ENCODE measurements at regions not wholly inside any gene's neighbourhood (a gene's known extent, or its start where the extent isn't known, plus 50 kb on each side); places are given as distances from the start of the nearest gene placed in this dataset.

- DNase-seq (no peak), ATAC-seq (ENCODE audit: low FRiP score in 2 of 2) (no peak)
- Histone ChIP-seq H3K4me3 (no peak overlapping the region), H3K9me3 (no peaks in the 10 kb centered on the region), H3K4me1 (no peaks in the 10 kb centered on the region), H3K27me3 (no peaks in the 10 kb centered on the region), H3K36me3 (no peaks in the 10 kb centered on the region), H3K27ac (no peak overlapping the region)
- WGBS, 2 donors: 83 to 87% methylated on average over 3 of the region's 3 CpGs
- no peak for TF ChIP-seq POLR2A (IDR thresholded peaks at IDR 0.05)
- no peak for TF ChIP-seq EP300 (IDR thresholded peaks at IDR 0.05)
- TF ChIP-seq CTCF (IDR thresholded peaks at IDR 0.05): no peak
- no peak for TF ChIP-seq POLR2AphosphoS5 (IDR thresholded peaks at IDR 0.05)
Measured at GRCh38 chr13:111847964-111848363, 219.0 kb upstream of the SOX1 start.

GRCh38 chr13:111850458-111850857, 216.5 kb upstream of the SOX1 start:
- 74 to 79% methylated on average over 6 to 7 of the region's 7 CpGs for WGBS, 2 donors
- no peak overlapping the region for H3K27ac ChIP-seq
- no peaks in the 10 kb centered on the region for H3K36me3 ChIP-seq
- no peak for ATAC-seq (ENCODE audit: low FRiP score in 2 of 2)
- TF ChIP-seq CTCF (IDR thresholded peaks at IDR 0.05) (no peak), POLR2A (IDR thresholded peaks at IDR 0.05) (no peak), POLR2AphosphoS5 (IDR thresholded peaks at IDR 0.05) (no peak)
- H3K27me3 ChIP-seq: no peaks in the 10 kb centered on the region
- H3K4me3 ChIP-seq: no peak overlapping the region
- H3K4me1 ChIP-seq: no peaks in the 10 kb centered on the region
- H3K9me3 ChIP-seq: no peaks in the 10 kb centered on the region
- DNase-seq: no peak

DNA sequence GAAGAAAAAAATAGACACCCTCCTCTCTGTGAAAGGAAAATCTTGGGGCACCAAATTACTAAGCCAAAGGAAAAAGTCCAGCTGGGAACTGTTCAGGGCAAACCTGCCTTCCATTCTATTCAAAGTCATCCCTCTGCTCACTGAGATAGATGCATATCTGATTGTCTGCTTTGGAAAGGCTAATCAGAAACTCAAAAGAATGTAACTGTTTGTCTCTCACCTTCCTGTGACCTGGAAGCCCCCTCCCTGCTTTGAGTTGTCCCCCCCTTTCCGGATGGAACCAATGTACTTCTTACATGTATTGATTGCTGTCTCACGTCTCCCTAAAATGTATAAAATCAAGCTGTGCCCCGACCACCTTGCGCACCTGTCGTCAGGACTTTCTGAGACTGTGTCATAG, 216.0 kb upstream of the SOX1 start:
- TF ChIP-seq EP300 (IDR thresholded peaks at IDR 0.05): no peak
- TF ChIP-seq CTCF (IDR thresholded peaks at IDR 0.05): no peak
- TF ChIP-seq POLR2AphosphoS5 (IDR thresholded peaks at IDR 0.05): no peak
- no peak for TF ChIP-seq POLR2A (IDR thresholded peaks at IDR 0.05)
- no peak overlapping the region for H3K27ac ChIP-seq
- no peaks in the 10 kb centered on the region for H3K36me3 ChIP-seq
- 44 to 63% methylated on average over 5 of the region's 5 CpGs for WGBS, 2 donors
- no peaks in the 10 kb centered on the region for H3K4me1 ChIP-seq
- H3K27me3 ChIP-seq: no peaks in the 10 kb centered on the region
- no peak overlapping the region for H3K4me3 ChIP-seq
- no peak for ATAC-seq (ENCODE audit: low FRiP score in 2 of 2)
- DNase-seq: no peak
- no peaks in the 10 kb centered on the region for H3K9me3 ChIP-seq

DNA sequence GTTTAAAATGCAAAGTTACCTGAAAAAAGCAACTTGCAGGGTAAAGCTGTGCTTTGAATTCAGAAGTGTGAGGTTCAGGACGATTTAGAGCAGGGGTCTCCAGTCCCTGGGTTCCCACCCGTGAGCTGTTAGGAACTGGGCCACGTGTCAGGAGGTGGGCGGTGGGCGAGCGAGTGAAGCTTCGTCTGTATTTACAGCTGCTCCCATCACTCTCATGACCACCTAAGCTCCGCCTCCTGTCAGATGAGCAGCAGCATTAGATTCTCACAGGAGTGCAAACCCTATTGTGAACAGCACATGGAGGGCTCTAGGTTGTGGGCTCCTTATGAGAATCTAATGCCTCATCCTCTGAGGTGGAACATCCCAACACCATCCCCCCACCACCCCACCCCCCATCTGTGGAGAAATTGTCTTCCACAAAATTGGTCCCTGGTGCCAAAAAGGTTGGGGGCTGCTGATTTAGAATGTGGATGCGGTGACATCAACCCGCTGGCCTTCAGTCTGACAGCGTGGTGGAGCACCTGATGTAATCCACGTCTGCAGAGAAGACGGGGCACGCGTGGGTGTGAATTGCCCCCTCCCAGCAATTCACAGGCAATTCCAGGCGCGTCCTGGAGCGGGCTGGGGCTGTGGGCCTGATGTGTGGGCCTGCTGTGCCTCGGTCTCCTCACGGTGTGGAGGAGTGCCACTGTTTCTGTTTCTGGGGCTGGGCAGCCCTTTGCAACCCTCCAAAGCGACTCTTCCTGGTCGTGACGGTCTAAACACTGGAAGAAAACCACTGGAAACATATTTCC, 214.0 kb upstream of the SOX1 start:
- DNase-seq: no peak
- no peak for ATAC-seq (ENCODE audit: low FRiP score in 2 of 2)
- TF ChIP-seq POLR2A (IDR thresholded peaks at IDR 0.05) (no peak), CTCF (IDR thresholded peaks at IDR 0.05) (no peak), POLR2AphosphoS5 (IDR thresholded peaks at IDR 0.05) (no peak), EP300 (IDR thresholded peaks at IDR 0.05) (no peak)
- H3K4me3 ChIP-seq: no peak overlapping the region
- H3K27me3 ChIP-seq: no peaks in the 10 kb centered on the region
- no peaks in the 10 kb centered on the region for H3K4me1 ChIP-seq
- no peaks in the 10 kb centered on the region for H3K9me3 ChIP-seq
- no peak overlapping the region for H3K27ac ChIP-seq
- no peaks in the 10 kb centered on the region for H3K36me3 ChIP-seq
- 61% methylated on average over 14 to 23 of the region's 23 CpGs for WGBS, 2 donors

DNA sequence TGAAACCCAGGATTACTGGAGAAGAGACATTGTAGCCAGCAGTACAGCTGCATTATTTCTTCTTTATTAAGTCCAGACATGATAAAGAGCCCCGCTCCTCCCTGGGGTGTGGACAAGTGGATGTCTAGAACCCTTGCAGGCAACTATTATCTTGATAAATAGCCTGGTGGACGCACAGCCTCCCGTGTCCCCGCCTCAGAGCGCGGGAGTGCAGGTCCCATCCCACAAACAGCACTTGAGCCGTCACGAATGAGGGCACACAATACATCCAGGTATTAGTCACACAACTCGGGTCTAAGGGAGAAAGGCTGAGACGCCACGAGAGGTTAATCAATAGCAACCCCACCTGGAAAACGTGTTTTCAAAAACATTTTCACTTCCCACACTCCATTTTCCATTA, 213.2 kb upstream of the SOX1 start:
- no peak for ATAC-seq (ENCODE audit: low FRiP score in 2 of 2)
- Histone ChIP-seq H3K36me3 (no peaks in the 10 kb centered on the region), H3K9me3 (no peaks in the 10 kb centered on the region), H3K4me1 (no peaks in the 10 kb centered on the region), H3K27me3 (no peaks in the 10 kb centered on the region), H3K4me3 (no peak overlapping the region), H3K27ac (no peak overlapping the region)
- DNase-seq: no peak
- no peak for TF ChIP-seq CTCF (IDR thresholded peaks at IDR 0.05)
- 37 to 41% methylated on average over 9 to 12 of the region's 12 CpGs for WGBS, 2 donors
